ENCODE measurements at regions not wholly inside any gene's neighbourhood (a gene's known extent, or its start where the extent isn't known, plus 50 kb on each side); places are given as distances from the start of the nearest gene placed in this dataset.

DNA sequence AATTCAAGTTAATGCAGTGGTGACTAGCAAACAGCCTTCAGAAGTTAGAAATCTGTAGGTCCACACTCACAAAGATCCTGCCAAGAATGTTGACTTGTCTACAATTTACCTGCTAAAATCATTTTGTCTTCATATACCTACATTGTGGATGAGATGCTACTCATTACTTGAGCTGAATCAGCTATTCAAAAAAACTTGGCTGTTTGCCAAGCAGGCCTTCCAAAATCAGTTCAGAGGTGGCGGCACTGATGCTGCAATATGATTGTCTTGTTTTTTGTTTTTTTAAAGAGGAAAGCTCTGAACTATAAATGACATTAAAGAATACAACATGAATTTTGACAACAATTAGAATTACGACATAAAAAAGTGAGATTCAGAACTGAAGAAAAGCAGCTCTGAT, 354.7 kb upstream of the KHDRBS2 start:
- no peak for TF ChIP-seq JUND (IDR thresholded peaks at IDR 0.05)
- TF ChIP-seq EGR1 (IDR thresholded peaks at IDR 0.05; ENCODE audit: low read depth), result no peak
- TF ChIP-seq, protein P1, sequence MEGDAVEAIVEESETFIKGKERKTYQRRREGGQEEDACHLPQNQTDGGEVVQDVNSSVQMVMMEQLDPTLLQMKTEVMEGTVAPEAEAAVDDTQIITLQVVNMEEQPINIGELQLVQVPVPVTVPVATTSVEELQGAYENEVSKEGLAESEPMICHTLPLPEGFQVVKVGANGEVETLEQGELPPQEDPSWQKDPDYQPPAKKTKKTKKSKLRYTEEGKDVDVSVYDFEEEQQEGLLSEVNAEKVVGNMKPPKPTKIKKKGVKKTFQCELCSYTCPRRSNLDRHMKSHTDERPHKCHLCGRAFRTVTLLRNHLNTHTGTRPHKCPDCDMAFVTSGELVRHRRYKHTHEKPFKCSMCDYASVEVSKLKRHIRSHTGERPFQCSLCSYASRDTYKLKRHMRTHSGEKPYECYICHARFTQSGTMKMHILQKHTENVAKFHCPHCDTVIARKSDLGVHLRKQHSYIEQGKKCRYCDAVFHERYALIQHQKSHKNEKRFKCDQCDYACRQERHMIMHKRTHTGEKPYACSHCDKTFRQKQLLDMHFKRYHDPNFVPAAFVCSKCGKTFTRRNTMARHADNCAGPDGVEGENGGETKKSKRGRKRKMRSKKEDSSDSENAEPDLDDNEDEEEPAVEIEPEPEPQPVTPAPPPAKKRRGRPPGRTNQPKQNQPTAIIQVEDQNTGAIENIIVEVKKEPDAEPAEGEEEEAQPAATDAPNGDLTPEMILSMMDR (IDR thresholded peaks at IDR 0.05 in 2 of 3, conservative IDR thresholded peaks at IDR 0.05 in 1 of 3; ENCODE audit: borderline replicate concordance in 1 of 3, insufficient read depth in 1 of 3, low read depth in 2 of 3, low read length in 2 of 3), result no peak
- TF ChIP-seq SIN3A (IDR thresholded peaks at IDR 0.05; ENCODE audit: low read depth), result no peak
- TF ChIP-seq, protein P2, sequence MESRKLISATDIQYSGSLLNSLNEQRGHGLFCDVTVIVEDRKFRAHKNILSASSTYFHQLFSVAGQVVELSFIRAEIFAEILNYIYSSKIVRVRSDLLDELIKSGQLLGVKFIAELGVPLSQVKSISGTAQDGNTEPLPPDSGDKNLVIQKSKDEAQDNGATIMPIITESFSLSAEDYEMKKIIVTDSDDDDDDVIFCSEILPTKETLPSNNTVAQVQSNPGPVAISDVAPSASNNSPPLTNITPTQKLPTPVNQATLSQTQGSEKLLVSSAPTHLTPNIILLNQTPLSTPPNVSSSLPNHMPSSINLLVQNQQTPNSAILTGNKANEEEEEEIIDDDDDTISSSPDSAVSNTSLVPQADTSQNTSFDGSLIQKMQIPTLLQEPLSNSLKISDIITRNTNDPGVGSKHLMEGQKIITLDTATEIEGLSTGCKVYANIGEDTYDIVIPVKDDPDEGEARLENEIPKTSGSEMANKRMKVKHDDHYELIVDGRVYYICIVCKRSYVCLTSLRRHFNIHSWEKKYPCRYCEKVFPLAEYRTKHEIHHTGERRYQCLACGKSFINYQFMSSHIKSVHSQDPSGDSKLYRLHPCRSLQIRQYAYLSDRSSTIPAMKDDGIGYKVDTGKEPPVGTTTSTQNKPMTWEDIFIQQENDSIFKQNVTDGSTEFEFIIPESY (IDR thresholded peaks at IDR 0.05; ENCODE audit: extremely low read depth, insufficient replicate concordance, low read length), result no peak
- TF ChIP-seq POLR2A (IDR thresholded peaks at IDR 0.05; ENCODE audit: borderline replicate concordance, extremely low read depth, insufficient read depth, insufficient read length), result no peak
- TF ChIP-seq POLR2AphosphoS5 (IDR thresholded peaks at IDR 0.05; ENCODE audit: low read depth, low read length), result no peak
- no peak for TF ChIP-seq EZH2 (IDR thresholded peaks at IDR 0.05)
- TF ChIP-seq CBX3 (IDR thresholded peaks at IDR 0.05; ENCODE audit: low read depth), result no peak
- TF ChIP-seq EZH2phosphoT487 (IDR thresholded peaks at IDR 0.05; ENCODE audit: borderline replicate concordance), result no peak
- TF ChIP-seq, protein P3, sequence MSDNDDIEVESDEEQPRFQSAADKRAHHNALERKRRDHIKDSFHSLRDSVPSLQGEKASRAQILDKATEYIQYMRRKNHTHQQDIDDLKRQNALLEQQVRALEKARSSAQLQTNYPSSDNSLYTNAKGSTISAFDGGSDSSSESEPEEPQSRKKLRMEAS (IDR thresholded peaks at IDR 0.05), result no peak
- TF ChIP-seq RAD21 (IDR thresholded peaks at IDR 0.05; ENCODE audit: low read depth), result no peak
